Ovary (tissue), 7 donors: ENCODE measurements at regions not wholly inside any gene's neighbourhood (a gene's known extent, or its start where the extent isn't known, plus 50 kb on each side); places are given as distances from the start of the nearest gene placed in this dataset.
"Not testable (repeated sequence)": the region's sequence is repeated elsewhere in the genome, so short reads cannot be mapped to it uniquely, and the experiment has no call there.

Experiments
- DNase-seq, 5 donors: peaks; one replicate each; pipeline ENCODE4 v3.0.0-alpha.2; 2019 to 2020
- H3K27ac ChIP-seq, 2 donors: fragments of 200-600 bp; one replicate each; pipeline versions ENCODE4 v1.5.1 to v1.8.0; 2019 to 2022
- H3K27me3 ChIP-seq: fragments of 200-600 bp; one replicate; pipeline ENCODE4 v1.8.0; 2022
- H3K36me3 ChIP-seq: fragments of 200-600 bp; sonication (generic); one replicate; pipeline ENCODE4 v1.5.1; 2019
- H3K4me1 ChIP-seq: one replicate; pipeline ENCODE4 v1.8.1; 2013; ENCODE audit warnings: mild to moderate bottlenecking, moderate library complexity; ENCODE audit not compliant: insufficient read depth
- H3K4me3 ChIP-seq: fragments of 200-600 bp; sonication (generic); one replicate; pipeline ENCODE4 v1.5.1; 2017
- H3K9me3 ChIP-seq, 2 donors: fragments of 200-600 bp in 1 of 2; sonication (generic) in 1 of 2; one replicate each; pipeline versions ENCODE4 v1.5.1 to v1.8.1; 2013 to 2019; ENCODE audit warnings: mild to moderate bottlenecking in 1 of 2, moderate library complexity in 1 of 2
- CTCF ChIP-seq, 3 donors: fragments of 450-650 bp in 2 of 3; fragments of 200-600 bp in 1 of 3; IDR thresholded peaks; one replicate each; pipeline versions ENCODE4 v1.5.1 to v1.8.0; 2016 to 2022; ENCODE audit warnings: antibody characterized with exemption in 3 of 3, mild to moderate bottlenecking in 1 of 3
- EP300 ChIP-seq: sonication (generic); formaldehyde crosslinking; IDR thresholded peaks from one replicate; pipeline ENCODE4 v1.6.1; 2017; ENCODE audit warnings: antibody characterized with exemption
- POLR2A ChIP-seq: fragments of 450-650 bp; IDR thresholded peaks from one replicate; pipeline ENCODE4 v1.6.1; 2017; ENCODE audit warnings: antibody characterized with exemption, mild to moderate bottlenecking, moderate library complexity
- WGBS, 3 donors: extraction: QIAGEN DNeasy Blood & Tissue Kit in 1 of 3; methylation state at CpG; one replicate each; pipeline versions ENCODE4 v1.1.5 to v1.1.7; 2013 to 2017; 5-methylcytosine and 5-hydroxymethylcytosine counted together
- intact Hi-C, 4 donors: fragments of 100-400 bp; cut with DNase I; formaldehyde crosslinking; loops; one replicate each; pipeline versions ENCODE4 v1.11.0 to v1.15.1; 2022 to 2023
- donor health status: DM: no; HTN: no; CAD: no; lungs with moderate emphysema.
- donor health status: DM: no; HTN: no; CAD: no.
- donor health status: Bipolar disorder and iron deficiency.
- donor health status: DM: no; HTN: no; CAD: no.
- donor health status: DM: yes; HTN: yes; CAD: no.

GRCh38 chr5:79890119-79890929 lies 100.7 kb downstream of the MTX3 start:
- 68 to 70% (median 68%) methylated on average over 4 of the region's 4 CpGs for WGBS, 3 donors

GRCh38 chr5:79888643-79889042 lies 102.4 kb downstream of the MTX3 start:
- 94 to 100% (median 98%) methylated on average over 2 of the region's 2 CpGs for WGBS, 3 donors

More at GRCh38 chr5:79890119-79890929, 100.7 kb downstream of the MTX3 start:
- H3K27ac ChIP-seq = no peak overlapping the region
- DNase-seq = no peak
- no peak overlapping the region for H3K4me3 ChIP-seq
- intact Hi-C loops = no loop called here
- H3K4me1 ChIP-seq = no peaks in the 10 kb centered on the region
- no peaks in the 10 kb centered on the region for H3K27me3 ChIP-seq
- H3K36me3 ChIP-seq = no peaks in the 10 kb centered on the region
- H3K9me3 ChIP-seq = no peaks in the 10 kb centered on the region
- no peak for TF ChIP-seq EP300
- no peak for TF ChIP-seq POLR2A
- TF ChIP-seq CTCF (IDR thresholded peaks at IDR 0.05) = no peak

GRCh38 chr5:79886925-79887655 lies 104.0 kb downstream of the MTX3 start:
- no peak for DNase-seq
- Histone ChIP-seq H3K27me3 (no peaks in the 10 kb centered on the region), H3K27ac (no peak overlapping the region), H3K4me1 (no peaks in the 10 kb centered on the region), H3K36me3 (no peaks in the 10 kb centered on the region), H3K4me3 (no peak overlapping the region), H3K9me3 (no peaks in the 10 kb centered on the region)
- 47 to 52% (median 50%) methylated on average over 10 of the region's 10 CpGs for WGBS, 3 donors
- intact Hi-C loops = no loop called here
- TF ChIP-seq POLR2A = no peak
- no peak for TF ChIP-seq CTCF (IDR thresholded peaks at IDR 0.05)

More at GRCh38 chr5:79888643-79889042, 102.4 kb downstream of the MTX3 start:
- Histone ChIP-seq H3K9me3 (no peaks in the 10 kb centered on the region), H3K4me1 (no peaks in the 10 kb centered on the region), H3K27ac (no peak overlapping the region), H3K4me3 (no peak overlapping the region), H3K27me3 (no peaks in the 10 kb centered on the region), H3K36me3 (no peaks in the 10 kb centered on the region)
- intact Hi-C loops = no loop called here
- no peak for DNase-seq
- TF ChIP-seq CTCF (IDR thresholded peaks at IDR 0.05) (no peak), EP300 (no peak), POLR2A (no peak)

- Histone ChIP-seq H3K27me3 (no peaks in the 10 kb centered on the region), H3K4me1 (no peaks in the 10 kb centered on the region), H3K4me3 (no peak overlapping the region), H3K36me3 (no peaks in the 10 kb centered on the region), H3K9me3 (no peaks in the 10 kb centered on the region), H3K27ac (no peak overlapping the region)
- intact Hi-C loops = no loop called here
- TF ChIP-seq CTCF (IDR thresholded peaks at IDR 0.05) = no peak
- TF ChIP-seq POLR2A = no peak
- TF ChIP-seq EP300 = no peak
- DNase-seq = no peak
- WGBS, 3 donors = 47 to 64% (median 55%) methylated on average over 5 of the region's 5 CpGs
These were observed 104.6 kb downstream of the MTX3 start for GRCh38 chr5:79886456-79886855.

- WGBS, 3 donors = 95 to 97% (median 96%) methylated on average over 1 of the region's 1 CpG
- H3K4me3 ChIP-seq, DNase-seq, H3K9me3 ChIP-seq, H3K4me1 ChIP-seq, H3K27me3 ChIP-seq, H3K36me3 ChIP-seq, H3K27ac ChIP-seq, intact Hi-C loops: not testable (repeated sequence)
These were observed 111.2 kb downstream of the MTX3 start for GRCh38 chr5:79879880-79880279.
